Panc1 (cell line): ENCODE measurements at regions not wholly inside any gene's neighbourhood (a gene's known extent, or its start where the extent isn't known, plus 50 kb on each side); places are given as distances from the start of the nearest gene placed in this dataset.

Experiments
- ATAC-seq: fragments of 200-7000 bp; cut with Tn5 transposase; 2 replicates; pipeline ENCODE4 v1.9.1; 2020; ENCODE audit warnings: mild to moderate bottlenecking, moderate library complexity
- BruUV-seq: library from RNA; stranded (reverse); fragments of 400-500 nt; replicated peaks from 2 replicates; lab custom pipeline; 2021; lab: Mats Ljungman, UMichigan
- CTCF ChIA-PET: fragments of 300-600 bp; sonication (Branson Sonifier 250); formaldehyde crosslinking; loops from one replicate; lab custom pipeline; 2022; ENCODE audit warnings: antibody characterized with exemption; lab: Charles Lee
- POLR2A ChIA-PET: fragments of 300-600 bp; sonication (Branson Sonifier 250); formaldehyde crosslinking; loops from one replicate; lab custom pipeline; 2022; ENCODE audit warnings: antibody characterized with exemption; lab: Charles Lee
- DNase-seq: peaks from one replicate; pipeline ENCODE4 v3.0.0-alpha.2; 2010; ENCODE audit warnings: low read depth, low spot score
- H3K27ac ChIP-seq: 2 replicates; pipeline ENCODE4 v1.5.1; 2011; ENCODE audit warnings: mild to moderate bottlenecking, low read length, inconsistent platforms
- H3K27me3 ChIP-seq: fragments of 200-500 bp; sonication (Bioruptor generic); 2 replicates; pipeline ENCODE4 v1.6.0; 2014; ENCODE audit warnings: low read length, inconsistent platforms; ENCODE audit not compliant: control insufficient read depth, insufficient read depth
- H3K36me3 ChIP-seq: fragments of 200-500 bp; sonication (Bioruptor generic); 2 replicates; pipeline ENCODE4 v1.5.1; 2014; ENCODE audit warnings: inconsistent platforms, mild to moderate bottlenecking, low read length, moderate library complexity; ENCODE audit not compliant: control insufficient read depth, insufficient read depth
- H3K4me1 ChIP-seq: 2 replicates; pipeline ENCODE4 v1.5.1; 2011; ENCODE audit warnings: inconsistent platforms, mild to moderate bottlenecking, low read length, moderate library complexity; ENCODE audit not compliant: control insufficient read depth, insufficient read depth
- H3K4me3 ChIP-seq, 2 experiments: 2 replicates each; pipeline ENCODE4 v1.5.1; 2011 to 2012; ENCODE audit warnings: low read depth in 2 of 2, low read length in 2 of 2, mild to moderate bottlenecking in 2 of 2, inconsistent platforms in 1 of 2, moderate library complexity in 1 of 2
- H3K9me3 ChIP-seq: fragments of 200-500 bp; sonication (Bioruptor generic); 2 replicates; pipeline ENCODE4 v1.5.1; 2014; ENCODE audit warnings: low read depth, mild to moderate bottlenecking, inconsistent platforms, low read length, moderate library complexity; ENCODE audit not compliant: control insufficient read depth, insufficient read depth
- POLR2AphosphoS5 ChIP-seq: IDR thresholded peaks from 2 replicates; pipeline ENCODE4 v1.6.1; 2012; ENCODE audit warnings: mild to moderate bottlenecking, low read depth, low read length, moderate library complexity
- SIN3A ChIP-seq: IDR thresholded peaks from 2 replicates; pipeline ENCODE4 v1.6.1; 2012; ENCODE audit warnings: low read depth, mild to moderate bottlenecking, low read length, moderate library complexity, borderline replicate concordance; ENCODE audit not compliant: insufficient read depth
- TCF7L2 ChIP-seq: IDR thresholded peaks from 2 replicates; pipeline ENCODE4 v1.6.1; 2011; ENCODE audit warnings: mild to moderate bottlenecking, low read depth, low read length, inconsistent platforms
- in situ Hi-C: cut with HindIII; loops from 2 replicates; pipeline ENCODE4 v1.10.0; 2016; ENCODE audit warnings: low sequenced_read_pairs, low pct_unique_long_range_greater_than_20kb
- intact Hi-C: fragments of 100-400 bp; cut with micrococcal nuclease; formaldehyde crosslinking; loops from one replicate; pipeline ENCODE4 v1.10.0; 2022; ENCODE audit not compliant: unreplicated experiment
- TF ChIP-seq, protein P1 (sequence below), 2 experiments: IDR thresholded peaks; 2 replicates each; pipeline ENCODE4 v1.6.1; 2011 to 2012; ENCODE audit warnings: low read depth in 2 of 2, control low read depth in 1 of 2, low read length in 1 of 2, mild to moderate bottlenecking in 1 of 2, moderate library complexity in 1 of 2; ENCODE audit not compliant: insufficient read depth in 1 of 2
- TF ChIP-seq, protein P2 (sequence below): fragments of 450-650 bp; IDR thresholded peaks from 2 replicates; pipeline ENCODE4 v1.5.1; 2017; ENCODE audit warnings: mild to moderate bottlenecking

DNA sequence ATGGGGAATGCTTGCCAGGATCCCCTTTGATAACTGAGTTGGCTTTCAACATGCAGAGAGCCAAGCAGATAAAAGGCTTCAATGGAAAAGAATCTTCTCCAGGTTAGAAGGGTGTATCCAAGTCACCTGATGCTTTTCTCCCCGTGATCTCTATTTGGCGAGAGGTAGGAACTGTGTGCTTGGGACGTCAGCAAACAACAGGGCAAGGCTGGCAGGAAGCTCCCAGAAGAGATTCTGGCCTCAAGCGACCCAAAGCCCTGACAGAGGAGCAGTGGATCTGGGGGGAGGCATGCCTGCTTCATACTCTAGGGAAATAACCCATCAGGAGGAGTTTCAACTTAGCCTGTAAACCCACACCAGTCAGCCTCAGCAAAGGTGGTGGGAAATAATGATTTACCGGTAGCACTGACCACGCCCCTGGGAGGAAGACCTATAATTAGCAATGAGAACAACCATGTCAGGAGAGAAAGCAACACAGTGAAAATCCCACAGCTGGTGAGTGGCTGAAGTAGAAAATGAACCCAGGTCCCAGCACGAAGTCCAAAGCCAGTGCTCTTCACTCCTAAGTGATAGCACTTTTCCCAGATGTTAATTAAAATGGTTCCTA is 76.3 kb upstream of the SEC11C start:
- no peak for DNase-seq
- ChIA-PET CTCF (no interaction called here), POLR2A (no interaction called here)
- 0 out of 2 replicates have a peak overlapping the region, but pooled peaks have one; percentile 29 for H3K27ac ChIP-seq
- H3K27me3 ChIP-seq: no peaks in the 10 kb centered on the region
- H3K4me1 ChIP-seq: no peaks in the 10 kb centered on the region; the same call in 1 of the 2 replicates
- intact Hi-C loops (no loop called here), in situ Hi-C loops (no loop called here)
- H3K36me3 ChIP-seq: no peaks in the 10 kb centered on the region
- TF ChIP-seq TCF7L2: no peak
- TF ChIP-seq, protein P1, sequence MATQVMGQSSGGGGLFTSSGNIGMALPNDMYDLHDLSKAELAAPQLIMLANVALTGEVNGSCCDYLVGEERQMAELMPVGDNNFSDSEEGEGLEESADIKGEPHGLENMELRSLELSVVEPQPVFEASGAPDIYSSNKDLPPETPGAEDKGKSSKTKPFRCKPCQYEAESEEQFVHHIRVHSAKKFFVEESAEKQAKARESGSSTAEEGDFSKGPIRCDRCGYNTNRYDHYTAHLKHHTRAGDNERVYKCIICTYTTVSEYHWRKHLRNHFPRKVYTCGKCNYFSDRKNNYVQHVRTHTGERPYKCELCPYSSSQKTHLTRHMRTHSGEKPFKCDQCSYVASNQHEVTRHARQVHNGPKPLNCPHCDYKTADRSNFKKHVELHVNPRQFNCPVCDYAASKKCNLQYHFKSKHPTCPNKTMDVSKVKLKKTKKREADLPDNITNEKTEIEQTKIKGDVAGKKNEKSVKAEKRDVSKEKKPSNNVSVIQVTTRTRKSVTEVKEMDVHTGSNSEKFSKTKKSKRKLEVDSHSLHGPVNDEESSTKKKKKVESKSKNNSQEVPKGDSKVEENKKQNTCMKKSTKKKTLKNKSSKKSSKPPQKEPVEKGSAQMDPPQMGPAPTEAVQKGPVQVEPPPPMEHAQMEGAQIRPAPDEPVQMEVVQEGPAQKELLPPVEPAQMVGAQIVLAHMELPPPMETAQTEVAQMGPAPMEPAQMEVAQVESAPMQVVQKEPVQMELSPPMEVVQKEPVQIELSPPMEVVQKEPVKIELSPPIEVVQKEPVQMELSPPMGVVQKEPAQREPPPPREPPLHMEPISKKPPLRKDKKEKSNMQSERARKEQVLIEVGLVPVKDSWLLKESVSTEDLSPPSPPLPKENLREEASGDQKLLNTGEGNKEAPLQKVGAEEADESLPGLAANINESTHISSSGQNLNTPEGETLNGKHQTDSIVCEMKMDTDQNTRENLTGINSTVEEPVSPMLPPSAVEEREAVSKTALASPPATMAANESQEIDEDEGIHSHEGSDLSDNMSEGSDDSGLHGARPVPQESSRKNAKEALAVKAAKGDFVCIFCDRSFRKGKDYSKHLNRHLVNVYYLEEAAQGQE (IDR thresholded peaks at IDR 0.05; ENCODE audit: insufficient read depth in 1 of 2, low read depth in 2 of 2, low read length in 1 of 2): no peak
- no peak for TF ChIP-seq SIN3A
- no peak for TF ChIP-seq POLR2AphosphoS5
- H3K4me3 ChIP-seq: no peak overlapping the region
- no peaks in the 10 kb centered on the region for H3K9me3 ChIP-seq
- no TSS peak for BruUV-seq
- ATAC-seq: no peak

DNA sequence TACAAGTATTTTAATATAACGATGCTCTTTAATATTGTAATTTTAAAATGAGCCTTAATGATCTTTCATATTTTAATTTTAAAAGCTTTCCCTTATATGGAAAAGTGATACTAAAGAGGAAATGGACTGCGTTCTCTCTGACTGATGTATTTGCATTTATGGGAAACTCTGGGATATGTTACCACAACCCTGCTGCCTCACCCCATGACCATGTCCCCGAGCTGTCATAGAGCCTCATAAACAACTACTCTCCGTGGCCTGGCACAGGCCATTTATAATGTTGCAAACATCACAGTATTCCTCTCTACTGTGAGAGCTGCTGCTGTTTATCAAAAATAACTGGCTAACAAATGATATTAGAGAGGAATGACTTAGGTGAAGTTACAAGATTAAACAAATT is 75.8 kb upstream of the SEC11C start:
- DNase-seq (no peak), ATAC-seq (no peak)
- no peaks in the 10 kb centered on the region for H3K9me3 ChIP-seq
- ChIA-PET POLR2A (no interaction called here), CTCF (no interaction called here)
- no peak overlapping the region; the same call in 1 of the 2 replicates for H3K27ac ChIP-seq
- no peaks in the 10 kb centered on the region; the same call in 1 of the 2 replicates for H3K4me1 ChIP-seq
- TF ChIP-seq POLR2AphosphoS5 (no peak), SIN3A (no peak), TCF7L2 (no peak)
- TF ChIP-seq, protein P1 (IDR thresholded peaks at IDR 0.05; ENCODE audit: insufficient read depth in 1 of 2, low read depth in 2 of 2, low read length in 1 of 2): no peak
- TF ChIP-seq, protein P2, sequence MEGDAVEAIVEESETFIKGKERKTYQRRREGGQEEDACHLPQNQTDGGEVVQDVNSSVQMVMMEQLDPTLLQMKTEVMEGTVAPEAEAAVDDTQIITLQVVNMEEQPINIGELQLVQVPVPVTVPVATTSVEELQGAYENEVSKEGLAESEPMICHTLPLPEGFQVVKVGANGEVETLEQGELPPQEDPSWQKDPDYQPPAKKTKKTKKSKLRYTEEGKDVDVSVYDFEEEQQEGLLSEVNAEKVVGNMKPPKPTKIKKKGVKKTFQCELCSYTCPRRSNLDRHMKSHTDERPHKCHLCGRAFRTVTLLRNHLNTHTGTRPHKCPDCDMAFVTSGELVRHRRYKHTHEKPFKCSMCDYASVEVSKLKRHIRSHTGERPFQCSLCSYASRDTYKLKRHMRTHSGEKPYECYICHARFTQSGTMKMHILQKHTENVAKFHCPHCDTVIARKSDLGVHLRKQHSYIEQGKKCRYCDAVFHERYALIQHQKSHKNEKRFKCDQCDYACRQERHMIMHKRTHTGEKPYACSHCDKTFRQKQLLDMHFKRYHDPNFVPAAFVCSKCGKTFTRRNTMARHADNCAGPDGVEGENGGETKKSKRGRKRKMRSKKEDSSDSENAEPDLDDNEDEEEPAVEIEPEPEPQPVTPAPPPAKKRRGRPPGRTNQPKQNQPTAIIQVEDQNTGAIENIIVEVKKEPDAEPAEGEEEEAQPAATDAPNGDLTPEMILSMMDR: no peak
- in situ Hi-C loops (no loop called here), intact Hi-C loops (no loop called here)
- H3K36me3 ChIP-seq: no peaks in the 10 kb centered on the region
- no peak overlapping the region for H3K4me3 ChIP-seq
- no peaks in the 10 kb centered on the region for H3K27me3 ChIP-seq
- no TSS peak for BruUV-seq
